ENCODE measurements at regions not wholly inside any gene's neighbourhood (a gene's known extent, or its start where the extent isn't known, plus 50 kb on each side); places are given as distances from the start of the nearest gene placed in this dataset.

GRCh38 chr2:41871080-41871479 is 176.7 kb upstream of the PKDCC start:
- H3K4me1 Mint-ChIP-seq, result peaks cover 2% of the 10 kb centered on the region
- no peak for DNase-seq
- H3K27ac ChIP-seq (ENCODE audit: low read depth in 1 of 2, low read length in 2 of 2), result no peak overlapping the region
- H3K27me3 ChIP-seq (ENCODE audit: control insufficient read depth in 2 of 2, insufficient read depth in 2 of 2, low read length in 2 of 2), result no peaks in the 10 kb centered on the region
- no peak overlapping the region for H3K4me3 Mint-ChIP-seq
- no peak overlapping the region for H3K4me2 ChIP-seq (replicated peaks; ENCODE audit: extremely low read depth, low read length, poor library complexity, severe bottlenecking)
- H3K27ac Mint-ChIP-seq, result no peak overlapping the region
- H3K4me3 ChIP-seq (replicated peaks in 1 of 3; ENCODE audit: low read depth in 2 of 3, low read length in 3 of 3), result no peak overlapping the region
- H3K4me1 ChIP-seq (ENCODE audit: control insufficient read depth in 1 of 2, insufficient read depth in 2 of 2, low read length in 2 of 2), result no peaks in the 10 kb centered on the region
- no CpG with 5 or more reads among the region's 9 CpGs for WGBS (ENCODE audit: insufficient coverage)
- H3K9me3 ChIP-seq (replicated peaks in 1 of 2; ENCODE audit: control insufficient read depth in 1 of 2, insufficient read depth in 1 of 2, low read length in 2 of 2), result no peaks in the 10 kb centered on the region
- H3K36me3 Mint-ChIP-seq, result no peaks in the 10 kb centered on the region
- intact Hi-C loops (cut with micrococcal nuclease), result no loop called here
- H3K9ac ChIP-seq (ENCODE audit: insufficient read depth, low read length, poor library complexity, severe bottlenecking), result no peak overlapping the region
- no peaks in the 10 kb centered on the region for H3K36me3 ChIP-seq (replicated peaks in 1 of 2; ENCODE audit: control insufficient read depth in 1 of 2, insufficient read depth in 2 of 2, low read length in 2 of 2)
- no peaks in the 10 kb centered on the region for H4K20me1 ChIP-seq (ENCODE audit: insufficient read depth, low read length)
- no peaks in the 10 kb centered on the region for H3K9me3 Mint-ChIP-seq
- H3K79me2 ChIP-seq (ENCODE audit: insufficient read depth, low read length), result no peaks in the 10 kb centered on the region
- H2AFZ ChIP-seq (ENCODE audit: insufficient read depth, low read depth, low read length, poor library complexity, severe bottlenecking), result no peak overlapping the region
- no peak for TF ChIP-seq CTCF (IDR thresholded peaks at IDR 0.05)
- H3K27me3 Mint-ChIP-seq (ENCODE audit: low read depth in 3 of 3), result peaks cover 1 to 9% (median 3%) of the 10 kb centered on the region in 3 donors

GRCh38 chr2:41872646-41873045 is 175.2 kb upstream of the PKDCC start:
- Histone ChIP-seq H2AFZ (ENCODE audit: insufficient read depth, low read depth, low read length, poor library complexity, severe bottlenecking) (no peak overlapping the region), H3K9ac (ENCODE audit: insufficient read depth, low read length, poor library complexity, severe bottlenecking) (no peak overlapping the region), H4K20me1 (ENCODE audit: insufficient read depth, low read length) (no peaks in the 10 kb centered on the region), H3K36me3 (replicated peaks in 1 of 2; ENCODE audit: control insufficient read depth in 1 of 2, insufficient read depth in 2 of 2, low read length in 2 of 2) (no peaks in the 10 kb centered on the region), H3K27ac (ENCODE audit: low read depth in 1 of 2, low read length in 2 of 2) (no peak overlapping the region), H3K4me2 (replicated peaks; ENCODE audit: extremely low read depth, low read length, poor library complexity, severe bottlenecking) (no peak overlapping the region), H3K27me3 (ENCODE audit: control insufficient read depth in 2 of 2, insufficient read depth in 2 of 2, low read length in 2 of 2) (no peaks in the 10 kb centered on the region), H3K79me2 (ENCODE audit: insufficient read depth, low read length) (no peaks in the 10 kb centered on the region), H3K4me1 (ENCODE audit: control insufficient read depth in 1 of 2, insufficient read depth in 2 of 2, low read length in 2 of 2) (no peaks in the 10 kb centered on the region), H3K9me3 (replicated peaks in 1 of 2; ENCODE audit: control insufficient read depth in 1 of 2, insufficient read depth in 1 of 2, low read length in 2 of 2) (no peaks in the 10 kb centered on the region), H3K4me3 (replicated peaks in 1 of 3; ENCODE audit: low read depth in 2 of 3, low read length in 3 of 3) (no peak overlapping the region)
- TF ChIP-seq CTCF (IDR thresholded peaks at IDR 0.05), result no peak
- Mint-ChIP-seq H3K4me1 (no peaks in the 10 kb centered on the region), H3K27ac (no peak overlapping the region), H3K36me3 (no peaks in the 10 kb centered on the region), H3K4me3 (no peak overlapping the region), H3K9me3 (no peaks in the 10 kb centered on the region), H3K27me3 (ENCODE audit: low read depth in 3 of 3) (peaks cover 1 to 3% (median 3%) of the 10 kb centered on the region in 3 donors)
- no peak for DNase-seq
- WGBS (ENCODE audit: insufficient coverage), result 60% methylated on average over 1 of the region's 3 CpGs
- intact Hi-C loops (cut with micrococcal nuclease), result no loop called here
